ENCODE measurements at regions not wholly inside any gene's neighbourhood (a gene's known extent, or its start where the extent isn't known, plus 50 kb on each side); places are given as distances from the start of the nearest gene placed in this dataset.

DNA sequence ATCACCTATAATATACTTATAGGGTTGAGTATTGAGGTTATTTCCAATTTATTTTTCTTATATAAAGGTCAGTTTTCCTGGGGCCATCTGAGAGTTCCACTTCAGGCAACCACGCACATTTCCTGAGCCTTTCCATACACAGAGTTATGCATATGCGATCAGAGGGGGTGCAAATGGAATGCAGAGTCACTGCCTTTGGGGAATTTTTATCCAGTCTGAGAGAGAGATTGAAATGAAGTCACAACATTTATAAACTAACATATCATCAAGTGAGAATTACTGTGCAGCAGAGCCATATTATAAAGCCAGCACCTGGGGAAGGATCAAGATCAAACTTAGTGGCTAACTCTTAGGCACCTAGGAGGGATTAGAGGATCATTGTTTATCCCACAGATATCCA lies 299.9 kb upstream of the PLXNA2 start:
- DNase-seq, result no peak

DNA sequence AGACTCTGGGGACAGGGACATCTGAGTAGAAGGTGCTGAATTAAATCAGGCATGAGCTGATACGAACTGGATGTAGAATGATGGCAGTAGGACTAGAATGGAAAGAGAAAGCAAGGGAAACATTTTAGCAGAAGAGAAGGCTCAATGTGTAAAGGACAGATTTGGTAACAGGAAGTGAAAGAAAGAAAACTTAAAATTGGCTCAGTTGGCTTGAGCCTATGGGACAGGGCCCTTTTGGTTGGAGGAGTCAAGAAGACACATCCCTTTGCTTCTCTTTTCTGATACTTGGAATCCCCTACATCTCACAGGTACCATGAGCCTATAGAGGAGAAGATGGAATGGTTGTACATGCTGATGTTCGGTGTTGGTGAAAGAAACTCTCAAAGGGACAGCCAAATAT lies 300.6 kb upstream of the PLXNA2 start:
- DNase-seq, result no peak

DNA sequence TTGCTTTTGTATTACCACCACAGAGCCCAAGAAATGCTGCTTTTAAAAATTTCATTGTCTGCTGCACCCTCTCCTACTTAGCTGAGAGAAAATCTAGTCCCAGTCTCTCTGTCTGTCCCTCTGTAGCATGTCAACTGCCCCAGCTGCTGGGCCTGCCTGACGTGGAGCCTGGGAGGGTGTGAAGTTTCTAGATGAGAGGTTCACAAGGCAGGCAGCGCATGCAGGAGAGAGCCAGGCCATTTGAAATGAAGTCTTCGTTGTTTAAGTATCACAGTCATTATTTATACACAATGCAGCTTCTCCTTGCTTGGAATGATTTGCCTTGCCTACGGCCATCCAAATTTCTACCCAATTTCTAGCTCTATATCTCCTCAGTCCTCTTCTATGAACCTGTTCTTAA lies 306.8 kb upstream of the PLXNA2 start:
- no peak for DNase-seq

DNA sequence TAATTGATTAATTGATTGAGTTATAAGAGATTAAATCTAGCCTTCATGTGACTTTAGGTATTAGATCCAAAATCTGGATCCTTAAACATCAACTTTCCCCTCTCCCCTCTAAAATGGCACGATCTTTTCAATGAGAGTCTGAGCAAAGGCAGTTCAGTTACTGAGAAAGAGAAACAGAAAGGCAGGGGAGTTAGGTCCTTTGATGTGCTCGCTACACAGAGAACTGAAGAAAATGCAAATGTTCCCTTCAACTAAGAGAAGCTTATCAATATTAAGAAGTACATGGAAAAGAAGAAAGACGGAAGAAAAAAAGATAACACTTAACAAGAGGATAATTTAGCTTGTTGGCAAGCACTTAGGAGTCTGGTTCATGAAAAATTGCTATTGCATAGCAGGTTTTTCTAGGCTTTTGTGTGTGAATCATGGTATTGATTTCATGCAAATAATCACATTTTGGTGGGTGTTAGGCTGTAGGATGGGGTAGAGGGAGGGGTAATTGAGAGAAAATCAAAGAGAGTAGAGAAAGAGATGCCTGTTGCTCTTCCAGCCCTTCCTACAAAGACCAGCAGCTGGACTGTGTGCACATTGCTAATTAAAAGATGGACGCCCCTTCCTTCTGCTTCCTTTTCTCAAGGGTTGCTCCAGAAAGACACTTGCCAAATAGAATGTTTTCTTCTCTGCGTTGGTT lies 307.6 kb upstream of the PLXNA2 start:
- no peak for DNase-seq

DNA sequence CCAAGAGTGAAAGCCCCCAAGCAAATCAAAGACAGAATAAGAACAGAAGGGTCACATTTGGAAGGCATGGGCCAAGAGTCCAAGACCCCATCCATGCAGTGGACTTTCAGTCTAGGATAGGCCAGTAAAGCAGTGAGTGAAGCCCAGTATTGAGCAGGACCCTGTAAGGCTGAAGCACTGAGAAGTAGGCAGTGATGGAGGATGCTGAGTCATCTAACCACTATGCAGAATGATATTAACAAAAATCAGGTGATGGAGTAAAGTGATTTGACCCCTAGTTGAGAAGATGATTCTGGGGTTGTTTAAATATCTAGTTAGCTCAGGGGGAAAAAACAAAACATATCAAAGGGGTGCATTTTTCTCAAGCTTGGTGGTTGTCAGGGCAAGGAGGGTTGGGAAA lies 308.7 kb upstream of the PLXNA2 start:
- no peak for DNase-seq

DNA sequence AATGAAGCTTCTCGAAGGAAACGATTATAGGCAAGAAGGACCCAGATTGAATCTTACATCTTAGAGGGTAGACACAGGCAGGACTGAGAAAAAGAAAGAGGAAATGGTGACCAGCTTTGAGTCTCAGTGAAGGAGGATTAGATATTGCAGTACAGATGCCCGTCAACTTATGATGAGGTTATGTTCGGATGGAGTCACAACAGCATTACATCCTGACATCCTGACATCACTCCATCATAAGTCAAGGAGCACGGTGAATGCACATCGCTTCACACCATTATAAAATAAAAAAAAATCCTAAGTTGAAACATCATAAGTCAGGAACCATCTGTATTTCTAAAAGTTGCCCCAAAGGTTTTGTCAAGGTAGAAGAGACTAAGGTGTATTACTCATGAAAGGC lies 312.3 kb upstream of the PLXNA2 start:
- DNase-seq, result no peak

DNA sequence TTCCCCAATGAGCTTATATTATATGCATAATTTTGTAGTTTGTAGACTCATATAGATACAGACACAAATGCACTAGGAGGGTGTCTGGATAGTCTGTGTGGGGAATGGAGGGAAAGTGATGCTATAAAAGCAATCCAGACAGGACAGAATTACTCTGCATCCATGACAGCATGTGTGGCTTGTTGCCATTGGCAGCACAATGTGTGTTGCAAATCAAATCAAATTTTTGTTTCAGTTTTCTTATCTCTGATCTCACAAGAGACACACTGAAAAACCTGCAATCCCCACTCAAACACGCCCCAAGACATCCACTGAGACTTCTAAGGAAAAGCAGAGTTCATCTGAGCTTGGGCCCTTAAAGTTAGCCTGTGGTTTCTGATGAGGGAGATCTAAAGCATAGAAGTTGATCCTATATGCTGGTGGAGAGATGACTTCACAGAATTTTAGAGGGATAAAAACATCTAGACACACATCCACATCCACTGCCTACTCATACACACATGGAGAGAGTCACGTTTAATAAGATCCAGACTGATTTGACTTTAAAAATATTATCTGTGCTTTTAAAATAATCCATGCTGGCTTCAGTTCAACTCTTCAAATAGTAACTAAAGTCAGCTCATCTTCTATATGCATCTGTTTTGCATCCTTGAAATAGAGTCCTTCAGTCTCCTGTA lies 313.0 kb upstream of the PLXNA2 start:
- DNase-seq, result no peak

DNA sequence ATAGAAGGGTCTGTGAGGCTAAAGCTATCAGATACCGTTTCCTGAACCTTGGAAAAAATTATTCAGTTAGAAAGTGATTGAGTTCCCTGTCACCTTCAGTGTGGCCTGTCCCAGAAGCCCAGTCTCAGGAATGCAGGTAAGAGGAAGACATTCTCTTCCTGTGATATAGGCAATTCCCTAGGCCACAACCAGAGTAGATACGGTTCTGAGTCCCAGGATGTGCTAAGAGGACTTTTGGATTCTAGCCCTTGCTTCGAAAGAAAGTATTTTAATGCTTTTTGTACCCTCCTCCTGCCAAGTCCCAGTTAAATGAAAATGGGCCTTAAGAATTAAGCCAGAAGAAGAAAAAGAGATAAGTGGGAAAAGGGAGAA lies 313.5 kb upstream of the PLXNA2 start:
- no peak for DNase-seq

DNA sequence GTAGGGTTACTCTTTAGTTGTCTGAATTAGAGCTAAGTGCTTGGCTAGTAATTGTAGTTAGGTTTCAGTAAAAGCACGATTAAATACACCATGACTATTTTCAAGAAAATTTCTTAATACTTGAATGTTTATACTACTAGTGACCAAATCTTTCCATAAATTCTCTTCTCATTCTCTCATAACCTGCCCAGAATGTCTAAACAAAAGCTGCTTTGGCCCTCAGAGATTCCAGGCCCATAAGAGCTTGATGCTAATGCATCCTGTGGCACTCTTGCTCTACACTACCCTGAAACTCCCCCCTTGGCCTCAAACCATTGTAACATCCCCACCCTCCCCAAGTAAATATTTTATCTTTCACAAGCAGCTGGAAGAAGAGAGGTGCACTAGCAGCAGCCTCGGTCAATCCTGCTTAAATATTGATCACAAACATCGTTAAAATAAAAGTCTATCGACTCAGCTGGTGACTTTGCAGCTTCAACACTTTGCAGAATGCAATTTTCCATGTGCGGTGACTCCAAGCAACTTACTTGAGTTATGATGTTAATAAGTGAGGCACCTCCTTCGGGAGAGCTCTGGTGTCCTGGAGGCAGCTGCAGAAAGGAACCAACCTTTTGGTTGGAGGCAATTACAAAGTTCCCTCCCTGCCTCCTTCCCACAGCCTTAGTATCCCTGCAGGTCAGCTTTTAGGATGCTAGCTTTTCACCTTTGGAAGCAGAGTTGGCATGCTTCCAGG lies 315.6 kb upstream of the PLXNA2 start:
- DNase-seq, result no peak

DNA sequence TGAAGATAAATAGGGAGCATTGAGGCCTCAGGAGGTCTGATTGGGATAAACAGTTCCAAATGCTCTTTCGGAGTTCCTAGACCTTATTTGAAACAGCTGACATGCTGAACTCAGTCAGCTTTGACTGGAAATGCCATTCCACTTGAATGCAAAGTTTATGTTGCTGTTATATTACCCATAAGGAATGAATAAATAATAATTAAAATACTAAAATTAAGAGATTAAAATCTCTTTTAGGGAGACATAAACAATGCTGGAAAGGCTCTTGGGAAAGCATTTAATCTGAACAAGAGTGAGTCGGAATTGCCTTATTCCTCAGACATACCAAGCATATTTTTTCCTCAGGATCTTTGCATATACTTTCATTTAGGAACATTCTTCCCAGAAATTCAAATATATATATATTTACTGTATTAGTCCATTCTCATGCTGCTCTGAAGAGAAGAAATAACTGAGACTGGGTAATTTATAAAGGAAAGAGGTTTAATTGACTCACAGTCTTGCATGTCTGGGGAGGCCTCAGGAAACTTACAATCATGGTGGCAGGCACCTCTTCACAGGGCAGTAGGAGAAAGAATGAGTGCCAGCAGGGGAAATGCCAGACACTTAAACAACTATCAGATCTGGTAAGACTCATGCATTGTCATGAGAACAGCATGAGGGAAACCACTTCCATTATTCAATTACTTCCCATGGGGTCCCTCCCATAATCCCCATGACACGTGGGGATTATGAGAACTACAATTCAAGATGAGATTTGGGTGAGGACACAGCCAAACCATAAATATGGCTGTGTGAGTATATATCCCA lies 318.2 kb upstream of the PLXNA2 start:
- no peak for DNase-seq

DNA sequence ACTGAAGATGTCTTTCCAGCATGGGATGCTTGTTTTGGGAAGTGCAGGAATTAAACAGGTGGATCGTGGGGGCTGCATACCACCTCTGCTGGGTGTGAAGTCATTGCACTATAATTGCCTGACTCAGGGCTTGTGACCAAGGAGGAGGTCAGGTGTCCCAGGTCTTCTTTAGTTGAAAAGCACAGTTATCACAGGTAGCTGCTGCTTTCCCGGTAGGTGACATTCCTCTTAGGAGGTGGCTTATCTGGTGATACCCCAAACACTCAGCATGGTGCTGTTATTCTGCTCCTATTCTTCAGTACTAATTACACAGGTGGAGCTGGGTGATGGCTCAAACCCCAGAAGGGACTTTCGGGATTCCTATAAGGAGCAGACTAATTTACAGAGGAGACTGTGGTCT lies 320.3 kb upstream of the PLXNA2 start:
- no peak for DNase-seq

DNA sequence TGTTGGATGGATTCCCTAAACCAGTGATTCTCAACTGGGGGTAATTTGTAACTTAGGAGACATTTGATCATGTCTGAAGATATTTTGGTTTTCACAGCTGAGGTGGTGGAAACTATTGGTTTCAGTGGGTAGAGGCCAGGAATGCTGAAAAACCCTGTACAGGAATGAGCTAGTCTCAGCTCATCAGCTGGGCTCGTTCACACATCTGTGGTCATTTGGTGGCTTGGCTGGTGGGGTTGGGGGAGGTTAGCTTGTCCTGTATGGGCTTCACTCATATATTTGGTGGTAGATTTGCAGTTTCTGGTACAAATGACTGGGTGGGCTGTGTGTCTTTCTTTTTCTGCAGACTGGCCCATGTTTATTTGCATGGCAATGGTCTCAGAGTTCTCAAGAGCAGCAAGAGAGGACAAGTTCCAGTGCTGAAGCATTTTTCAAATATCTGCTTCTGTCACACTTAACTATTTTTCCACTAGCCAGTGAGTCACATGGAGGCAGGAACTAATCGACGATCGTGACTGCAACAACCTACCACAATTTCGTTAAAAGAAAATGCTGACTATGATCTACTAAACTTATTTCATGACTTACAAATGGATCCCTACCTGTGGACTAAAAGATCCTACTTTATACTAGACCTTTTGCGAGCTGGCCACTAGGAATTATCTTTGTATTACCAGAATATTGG lies 321.7 kb upstream of the PLXNA2 start:
- no peak for DNase-seq

DNA sequence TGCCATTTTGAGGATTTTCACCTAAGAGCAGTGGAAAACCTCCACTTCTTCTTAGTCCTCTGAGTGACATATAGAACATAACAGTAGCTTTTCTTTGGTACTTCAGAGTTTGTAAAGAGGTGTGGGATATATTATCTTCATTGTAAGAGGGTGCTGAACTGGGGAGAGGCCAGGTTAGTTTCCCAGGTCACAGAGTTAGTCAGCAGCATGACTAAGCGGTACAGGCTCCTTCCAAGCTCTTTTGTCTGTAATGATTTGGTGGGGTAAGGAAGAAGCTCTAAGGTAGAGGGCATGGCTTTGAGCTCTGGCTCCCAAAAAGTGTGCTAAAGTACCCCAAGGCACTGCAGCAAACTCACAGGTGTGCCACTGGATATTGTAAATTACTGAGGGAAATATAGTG lies 325.0 kb upstream of the PLXNA2 start:
- DNase-seq, result no peak

DNA sequence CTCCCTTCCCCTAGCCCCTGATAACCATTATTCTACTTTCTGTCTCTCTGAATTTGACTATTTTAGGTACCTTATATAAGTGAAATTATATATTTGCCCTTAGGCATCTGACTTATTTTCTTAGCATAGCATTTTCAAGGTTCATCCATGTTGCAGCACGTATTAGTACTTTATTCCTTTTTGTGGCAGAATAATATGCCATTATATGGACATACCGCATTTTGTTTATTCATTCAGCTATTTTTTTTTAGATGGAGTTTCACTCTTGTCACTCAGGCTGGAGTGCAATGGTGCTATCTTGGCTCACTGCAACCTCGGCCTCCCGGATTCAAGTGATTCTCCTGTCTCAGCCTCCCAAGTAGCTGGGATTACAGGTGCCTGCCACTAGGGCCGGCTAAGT lies 326.2 kb upstream of the PLXNA2 start:
- no peak for DNase-seq

DNA sequence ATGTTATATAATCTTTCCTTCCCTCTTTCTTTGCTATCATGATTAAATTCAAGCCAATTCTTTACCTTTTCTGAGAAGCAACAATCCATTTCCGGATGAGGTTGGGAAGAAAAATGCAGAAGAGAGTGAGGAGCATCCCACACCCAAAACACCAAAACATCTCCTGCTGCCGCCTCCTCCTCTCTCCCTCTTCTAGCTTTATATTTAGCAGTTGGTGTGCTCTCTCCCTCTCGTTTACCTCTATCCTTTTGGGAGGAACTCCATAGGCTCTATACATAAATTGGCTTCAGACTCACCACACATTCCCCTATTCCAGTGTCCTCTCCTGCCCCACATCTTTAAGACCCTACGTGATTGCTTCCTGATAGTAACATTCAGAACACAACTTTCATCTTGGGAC lies 332.2 kb upstream of the PLXNA2 start:
- no peak for DNase-seq

DNA sequence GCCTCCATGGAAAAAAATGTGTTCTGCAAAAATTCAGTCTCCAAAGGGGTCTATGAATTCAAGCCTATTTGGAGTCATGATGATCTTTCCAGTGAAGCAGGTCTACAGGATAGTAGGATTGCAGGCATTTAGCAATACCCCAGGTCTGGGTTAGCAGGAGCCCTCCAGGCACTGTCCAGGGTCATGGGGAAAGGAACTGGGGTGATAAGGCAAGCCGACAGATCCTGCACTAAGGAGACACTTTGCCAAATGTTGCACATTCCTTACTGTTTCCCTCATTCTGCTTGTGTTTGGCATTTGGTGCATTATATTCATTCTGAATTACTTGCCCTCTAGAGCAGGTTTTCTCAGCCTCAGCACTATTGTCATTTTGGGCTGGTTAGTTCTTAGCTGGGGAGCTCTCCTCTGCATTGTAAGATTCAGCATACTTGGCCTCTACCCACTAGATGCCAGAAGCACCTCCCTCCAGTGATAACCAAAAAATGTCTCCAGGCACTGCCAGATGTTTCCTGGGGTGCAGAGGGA lies 333.3 kb upstream of the PLXNA2 start:
- DNase-seq, result no peak

DNA sequence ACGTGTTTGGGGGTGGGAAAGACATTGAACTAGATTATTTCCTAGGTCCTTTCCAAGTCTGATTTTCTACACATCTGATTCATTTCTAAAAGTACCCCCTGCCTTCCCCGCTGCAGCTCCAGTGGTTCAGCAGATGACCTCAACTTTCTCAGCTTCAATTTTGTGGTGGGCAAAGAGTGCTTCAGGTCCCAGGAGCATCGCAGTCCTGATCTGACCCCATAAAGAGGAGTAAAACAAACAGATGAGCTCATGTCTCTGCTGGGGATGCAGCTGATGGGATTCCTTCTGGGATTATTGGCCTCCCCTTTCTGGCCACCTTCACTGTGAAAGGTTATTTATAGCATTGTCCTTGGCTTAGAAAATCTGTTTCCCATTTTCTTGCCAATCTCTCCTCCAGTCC lies 337.0 kb upstream of the PLXNA2 start:
- no peak for DNase-seq

DNA sequence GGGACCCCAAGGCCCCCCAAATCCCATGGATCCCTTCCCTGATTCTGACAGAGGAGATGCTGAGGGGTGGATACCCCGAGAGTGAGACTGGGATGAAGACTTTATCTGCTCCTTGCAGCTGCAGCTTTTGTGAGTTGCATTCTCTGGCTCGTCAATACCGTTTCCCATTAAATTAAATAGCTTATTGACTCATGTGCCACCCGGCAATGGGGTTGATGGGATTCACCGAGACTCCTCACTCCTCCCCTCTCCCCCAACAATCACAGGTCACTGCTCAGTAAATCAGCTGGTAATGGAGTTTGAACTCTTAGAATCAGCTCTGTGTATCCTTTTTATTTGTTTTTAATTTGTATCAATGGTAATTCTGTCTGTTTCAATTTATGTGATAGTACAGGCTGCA lies 337.5 kb upstream of the PLXNA2 start:
- no peak for DNase-seq

DNA sequence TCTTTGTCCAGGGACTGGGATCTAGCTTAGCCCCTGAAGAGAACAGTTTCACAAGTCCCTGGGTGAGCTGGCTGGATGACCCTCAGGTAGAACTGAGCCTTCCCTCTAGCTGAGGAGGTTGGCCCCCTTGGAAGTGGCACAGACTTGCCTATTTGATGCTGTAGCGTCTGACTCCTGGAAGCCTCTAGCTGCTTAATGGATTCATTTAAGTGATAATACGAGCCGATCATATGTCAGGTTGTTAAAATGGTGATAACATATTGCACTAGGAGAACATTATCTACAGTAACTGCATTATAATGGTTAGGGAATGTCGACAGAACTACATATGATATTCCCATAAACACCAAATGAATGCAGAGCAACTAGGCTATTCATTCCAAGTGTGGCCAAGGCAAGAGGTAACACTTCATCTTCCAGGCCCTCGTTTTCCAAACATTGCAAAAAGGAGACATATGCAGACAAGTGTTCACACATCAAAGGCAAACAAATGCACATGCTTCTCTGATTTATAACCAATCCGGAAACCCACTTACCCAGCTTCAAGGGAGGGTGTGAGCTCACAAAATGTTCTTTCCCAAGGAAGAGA lies 340.1 kb upstream of the PLXNA2 start:
- no peak for DNase-seq

DNA sequence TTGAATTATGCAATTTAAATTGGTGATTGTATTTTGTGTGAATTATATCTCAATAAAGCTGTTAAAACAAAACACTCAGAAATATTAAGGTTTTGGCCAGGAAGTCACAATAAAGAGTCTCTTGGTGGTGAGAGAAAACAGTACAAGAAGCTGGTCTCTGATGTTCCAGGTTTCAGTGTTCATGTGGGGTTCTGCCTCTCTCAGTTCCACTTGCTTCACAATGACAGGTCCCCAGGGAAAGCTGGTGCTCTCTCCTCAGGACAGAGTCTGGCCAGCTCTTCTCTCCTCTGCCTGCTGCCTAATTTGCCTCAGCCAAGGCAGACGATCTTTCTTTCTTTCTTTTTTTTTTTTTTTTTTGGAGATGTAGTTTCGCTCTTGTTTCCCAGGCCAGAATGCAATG lies 342.9 kb upstream of the PLXNA2 start:
- no peak for DNase-seq

DNA sequence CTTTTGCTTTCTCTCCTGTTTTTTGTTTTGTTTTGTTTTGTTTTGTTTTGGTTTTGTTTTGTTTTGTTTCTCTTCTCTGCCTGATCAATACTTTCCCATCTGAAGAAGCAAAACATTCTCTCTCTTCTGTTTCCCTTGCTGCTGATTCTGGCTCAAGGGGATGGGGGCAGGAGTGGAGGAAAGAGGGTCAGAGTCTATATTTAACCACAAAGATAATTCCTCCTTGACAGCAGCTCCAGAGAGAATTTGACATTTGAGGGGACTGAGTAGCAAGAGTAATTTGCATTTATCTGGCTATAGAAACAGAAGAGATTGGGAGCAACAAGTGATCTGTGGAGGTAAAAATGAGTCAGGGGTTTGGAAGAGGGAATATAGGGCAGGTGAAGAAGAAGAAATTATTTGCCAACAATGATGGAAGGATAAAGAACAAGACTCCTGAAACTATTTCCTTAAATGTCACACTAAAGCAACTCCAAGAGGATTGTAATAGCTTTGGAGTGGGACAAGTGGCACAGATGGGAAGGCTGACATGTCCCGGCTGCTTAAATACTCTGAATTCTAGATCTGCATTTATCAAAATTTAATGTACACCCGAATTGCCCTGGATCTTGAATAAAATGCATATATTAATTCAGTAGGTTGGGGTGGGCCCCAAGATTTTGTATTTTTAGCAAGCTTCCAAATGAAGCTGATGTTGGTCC lies 349.3 kb upstream of the PLXNA2 start:
- no peak for DNase-seq

Measured in right kidney (tissue), 1 donor.